H9 (cell line): ENCODE measurements at regions not wholly inside any gene's neighbourhood (a gene's known extent, or its start where the extent isn't known, plus 50 kb on each side); places are given as distances from the start of the nearest gene placed in this dataset.
"Not testable (repeated sequence)": the region's sequence is repeated elsewhere in the genome, so short reads cannot be mapped to it uniquely, and the experiment has no call there.

Experiments
- DNase-seq: peaks from one replicate; pipeline ENCODE4 v3.0.0-alpha.2; 2017
- H2AFZ ChIP-seq: one replicate; pipeline ENCODE4 v1.6.1; 2013; ENCODE audit warnings: mild to moderate bottlenecking, low read length, control low read depth, moderate library complexity
- H2AK5ac ChIP-seq: 2 replicates; pipeline ENCODE4 v1.6.1; 2013; ENCODE audit warnings: low read length, control low read depth, mixed read lengths; ENCODE audit not compliant: insufficient read length
- H2BK120ac ChIP-seq: one replicate; pipeline ENCODE4 v1.6.1; 2013; ENCODE audit warnings: low read depth, mild to moderate bottlenecking, low read length, control low read depth, inconsistent platforms; ENCODE audit not compliant: poor library complexity, severe bottlenecking
- H2BK12ac ChIP-seq: 2 replicates; pipeline ENCODE4 v1.6.1; 2013; ENCODE audit warnings: low read length, control low read depth, mixed read lengths, low read depth; ENCODE audit not compliant: insufficient read length
- H2BK15ac ChIP-seq: 2 replicates; pipeline ENCODE4 v1.6.1; 2013; ENCODE audit warnings: low read depth, low read length, control low read depth
- H2BK20ac ChIP-seq: one replicate; pipeline ENCODE4 v1.6.1; 2013; ENCODE audit warnings: low read depth, mild to moderate bottlenecking, low read length, control low read depth, inconsistent platforms; ENCODE audit not compliant: poor library complexity, severe bottlenecking
- H2BK5ac ChIP-seq: 2 replicates; pipeline ENCODE4 v1.6.1; 2013; ENCODE audit warnings: low read length, control low read depth, mixed read lengths; ENCODE audit not compliant: insufficient read length
- H3K14ac ChIP-seq: 2 replicates; pipeline ENCODE4 v1.6.1; 2013; ENCODE audit warnings: low read length, control low read depth; ENCODE audit not compliant: insufficient read depth
- H3K18ac ChIP-seq: 2 replicates; pipeline ENCODE4 v1.6.1; 2013; ENCODE audit warnings: low read depth, mild to moderate bottlenecking, mixed read lengths, low read length, control low read depth; ENCODE audit not compliant: insufficient read length
- H3K23ac ChIP-seq: 2 replicates; pipeline ENCODE4 v1.6.1; 2013; ENCODE audit warnings: low read length, control low read depth, mixed read lengths, low read depth; ENCODE audit not compliant: insufficient read length
- H3K23me2 ChIP-seq: 2 replicates; pipeline ENCODE4 v1.6.1; 2013; ENCODE audit warnings: low read depth, mild to moderate bottlenecking, mixed read lengths, low read length, control low read depth; ENCODE audit not compliant: insufficient read length, poor library complexity, severe bottlenecking
- H3K27ac ChIP-seq: 2 replicates; pipeline ENCODE4 v1.5.1; 2013; ENCODE audit warnings: low read length, control low read depth, mixed read lengths, low read depth; ENCODE audit not compliant: insufficient read length
- H3K27me3 ChIP-seq: 2 replicates; pipeline ENCODE4 v1.6.1; 2013; ENCODE audit warnings: low read length, control low read depth, inconsistent platforms; ENCODE audit not compliant: insufficient read depth
- H3K4ac ChIP-seq: 2 replicates; pipeline ENCODE4 v1.6.1; 2013; ENCODE audit warnings: low read depth, mild to moderate bottlenecking, control low read depth, inconsistent platforms, low read length, moderate library complexity
- H3K4me1 ChIP-seq: 2 replicates; pipeline ENCODE4 v1.6.1; 2013; ENCODE audit warnings: low read length, control low read depth, inconsistent platforms; ENCODE audit not compliant: insufficient read depth
- H3K4me2 ChIP-seq: 2 replicates; pipeline ENCODE4 v1.6.1; 2013; ENCODE audit warnings: low read length, control low read depth, mixed read lengths; ENCODE audit not compliant: insufficient read length, insufficient read depth
- H3K56ac ChIP-seq: 2 replicates; pipeline ENCODE4 v1.6.1; 2013; ENCODE audit warnings: low read depth, mild to moderate bottlenecking, mixed read lengths, low read length, control low read depth; ENCODE audit not compliant: insufficient read length
- H3K79me1 ChIP-seq: 2 replicates; pipeline ENCODE4 v1.6.1; 2013; ENCODE audit warnings: low read depth, mild to moderate bottlenecking, moderate library complexity, low read length, control low read depth, inconsistent platforms; ENCODE audit not compliant: insufficient read depth, poor library complexity, severe bottlenecking
- H3K79me2 ChIP-seq: 2 replicates; pipeline ENCODE4 v1.6.1; 2013; ENCODE audit warnings: low read length, control low read depth, inconsistent platforms; ENCODE audit not compliant: insufficient read depth
- H3K9ac ChIP-seq: 2 replicates; pipeline ENCODE4 v1.6.1; 2013; ENCODE audit warnings: low read length, control low read depth, mixed read lengths; ENCODE audit not compliant: insufficient read length; ENCODE audit errors: extremely low read depth
- H3K9me3 ChIP-seq: one replicate; pipeline ENCODE4 v1.6.1; 2013; ENCODE audit warnings: low read depth, low read length, inconsistent platforms; ENCODE audit not compliant: control insufficient read depth
- H3T11ph ChIP-seq: one replicate; pipeline ENCODE4 v1.6.1; 2013; ENCODE audit warnings: mild to moderate bottlenecking, low read length, control low read depth, inconsistent platforms
- H4K20me1 ChIP-seq: one replicate; pipeline ENCODE4 v1.6.1; 2013; ENCODE audit not compliant: control insufficient read depth, insufficient read length, insufficient read depth
- H4K5ac ChIP-seq: 2 replicates; pipeline ENCODE4 v1.6.1; 2013; ENCODE audit warnings: low read depth, mild to moderate bottlenecking, mixed read lengths, low read length, control low read depth; ENCODE audit not compliant: insufficient read length
- H4K8ac ChIP-seq: replicated peaks from 2 replicates; pipeline ENCODE4 v1.6.1; 2013; ENCODE audit warnings: low read length, control low read depth, mixed read lengths, low read depth; ENCODE audit not compliant: insufficient read length
- H4K91ac ChIP-seq: 2 replicates; pipeline ENCODE4 v1.6.1; 2013; ENCODE audit warnings: low read depth, mild to moderate bottlenecking, moderate library complexity, mixed read lengths, low read length, control low read depth; ENCODE audit not compliant: insufficient read length
- H3K27ac Mint-ChIP-seq, 3 experiments: 2 replicates in 2 of 3; 3 replicates in 1 of 3; pipeline ENCODE4 v1.8.0; 2020 to 2021; ENCODE audit warnings: mixed read lengths in 3 of 3, mild to moderate bottlenecking in 1 of 3, moderate library complexity in 1 of 3
- H3K27me3 Mint-ChIP-seq: 2 replicates; pipeline ENCODE4 v1.8.0; 2021; ENCODE audit warnings: low read depth, mild to moderate bottlenecking, moderate library complexity, mixed read lengths
- H3K36me3 Mint-ChIP-seq, 3 experiments: 2 replicates in 2 of 3; 3 replicates in 1 of 3; pipeline ENCODE4 v1.8.0; 2020 to 2021; ENCODE audit warnings: low read depth in 3 of 3, mixed read lengths in 3 of 3; ENCODE audit not compliant: insufficient read depth in 1 of 3
- H3K4me1 Mint-ChIP-seq, 2 experiments: 2 replicates each; pipeline ENCODE4 v1.8.0; 2020; ENCODE audit warnings: mixed read lengths in 2 of 2
- H3K4me3 Mint-ChIP-seq, 2 experiments: 2 replicates in 1 of 2; 3 replicates in 1 of 2; pipeline ENCODE4 v1.8.0; 2020 to 2021; ENCODE audit warnings: mild to moderate bottlenecking in 2 of 2, mixed read lengths in 2 of 2, moderate library complexity in 1 of 2
- H3K9me3 Mint-ChIP-seq, 2 experiments: 2 replicates in 1 of 2; 3 replicates in 1 of 2; pipeline ENCODE4 v1.8.0; 2020; ENCODE audit warnings: mild to moderate bottlenecking in 2 of 2, mixed read lengths in 2 of 2, moderate library complexity in 1 of 2
- WGBS: extraction: QIAGEN DNeasy Blood & Tissue Kit; methylation state at CpG from one replicate; pipeline ENCODE4 v1.1.7; 2013; ENCODE audit warnings: missing lambda C conversion rate, low lambda C conversion rate, mixed read lengths; ENCODE audit not compliant: insufficient read length; ENCODE audit errors: extremely low coverage; 5-methylcytosine and 5-hydroxymethylcytosine counted together
- TF ChIP-seq, protein P1 (sequence below): fragments of 200-600 bp; sonication (generic); conservative IDR thresholded peaks from 3 replicates; pipeline ENCODE4 v1.8.0; 2021; ENCODE audit warnings: antibody characterized with exemption, mild to moderate bottlenecking

DNA sequence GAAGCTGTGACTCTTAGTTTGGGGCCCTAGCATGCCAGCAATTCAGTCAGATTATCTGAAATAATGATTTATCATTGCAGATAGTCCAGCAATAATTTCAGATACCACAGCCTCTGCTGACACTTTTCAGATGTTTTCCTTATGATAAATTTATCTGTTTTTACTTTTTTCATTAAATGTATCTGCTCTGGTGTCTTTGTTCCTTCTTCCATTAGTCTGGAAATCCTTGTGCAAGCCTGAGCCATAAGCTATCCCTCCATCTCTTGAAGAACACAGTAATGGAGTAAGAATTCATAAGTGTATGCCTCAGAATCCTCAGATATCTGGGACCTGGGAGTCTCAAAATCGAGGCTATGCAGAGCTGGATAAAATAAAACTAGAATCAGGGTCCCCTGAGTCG lies 146.4 kb upstream of the KRR1 start:
- no peaks in the 10 kb centered on the region for H3K27me3 Mint-ChIP-seq
- Histone ChIP-seq H4K8ac (no peak overlapping the region), H3K23ac (no peak overlapping the region), H3K56ac (no peak overlapping the region), H3K9me3 (no peaks in the 10 kb centered on the region), H3K27me3 (no peaks in the 10 kb centered on the region), H3K18ac (no peak overlapping the region), H3K79me2 (no peaks in the 10 kb centered on the region), H4K20me1 (no peaks in the 10 kb centered on the region), H2BK120ac (no peak overlapping the region), H4K91ac (no peak overlapping the region), H3K23me2 (no peaks in the 10 kb centered on the region), H3T11ph (no peak overlapping the region), H4K5ac (no peak overlapping the region), H2AK5ac (no peak overlapping the region), H2BK12ac (no peak overlapping the region), H2BK20ac (no peak overlapping the region), H3K14ac (no peak overlapping the region), H3K79me1 (no peaks in the 10 kb centered on the region), H2BK15ac (no peak overlapping the region), H3K9ac (no peak overlapping the region), H3K4ac (no peak overlapping the region), H2AFZ (no peak overlapping the region), H3K27ac (no peak overlapping the region), H3K4me1 (no peaks in the 10 kb centered on the region; the same call in 1 of the 2 replicates), H3K4me2 (no peak overlapping the region), H2BK5ac (no peak overlapping the region)
- WGBS, result no CpG with 5 or more reads among the region's 2 CpGs
- peaks cover 3 to 5% of the 10 kb centered on the region in 2 experiments; a peak in 2 of 4 replicates for H3K4me1 Mint-ChIP-seq
- no peaks in the 10 kb centered on the region; a peak in 1 of 5 replicates for H3K9me3 Mint-ChIP-seq
- DNase-seq, result no peak
- H3K36me3 Mint-ChIP-seq, result no peaks in the 10 kb centered on the region
- no peak overlapping the region for H3K27ac Mint-ChIP-seq
- no peak overlapping the region for H3K4me3 Mint-ChIP-seq
- TF ChIP-seq, protein P1, sequence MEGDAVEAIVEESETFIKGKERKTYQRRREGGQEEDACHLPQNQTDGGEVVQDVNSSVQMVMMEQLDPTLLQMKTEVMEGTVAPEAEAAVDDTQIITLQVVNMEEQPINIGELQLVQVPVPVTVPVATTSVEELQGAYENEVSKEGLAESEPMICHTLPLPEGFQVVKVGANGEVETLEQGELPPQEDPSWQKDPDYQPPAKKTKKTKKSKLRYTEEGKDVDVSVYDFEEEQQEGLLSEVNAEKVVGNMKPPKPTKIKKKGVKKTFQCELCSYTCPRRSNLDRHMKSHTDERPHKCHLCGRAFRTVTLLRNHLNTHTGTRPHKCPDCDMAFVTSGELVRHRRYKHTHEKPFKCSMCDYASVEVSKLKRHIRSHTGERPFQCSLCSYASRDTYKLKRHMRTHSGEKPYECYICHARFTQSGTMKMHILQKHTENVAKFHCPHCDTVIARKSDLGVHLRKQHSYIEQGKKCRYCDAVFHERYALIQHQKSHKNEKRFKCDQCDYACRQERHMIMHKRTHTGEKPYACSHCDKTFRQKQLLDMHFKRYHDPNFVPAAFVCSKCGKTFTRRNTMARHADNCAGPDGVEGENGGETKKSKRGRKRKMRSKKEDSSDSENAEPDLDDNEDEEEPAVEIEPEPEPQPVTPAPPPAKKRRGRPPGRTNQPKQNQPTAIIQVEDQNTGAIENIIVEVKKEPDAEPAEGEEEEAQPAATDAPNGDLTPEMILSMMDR, result no peak

DNA sequence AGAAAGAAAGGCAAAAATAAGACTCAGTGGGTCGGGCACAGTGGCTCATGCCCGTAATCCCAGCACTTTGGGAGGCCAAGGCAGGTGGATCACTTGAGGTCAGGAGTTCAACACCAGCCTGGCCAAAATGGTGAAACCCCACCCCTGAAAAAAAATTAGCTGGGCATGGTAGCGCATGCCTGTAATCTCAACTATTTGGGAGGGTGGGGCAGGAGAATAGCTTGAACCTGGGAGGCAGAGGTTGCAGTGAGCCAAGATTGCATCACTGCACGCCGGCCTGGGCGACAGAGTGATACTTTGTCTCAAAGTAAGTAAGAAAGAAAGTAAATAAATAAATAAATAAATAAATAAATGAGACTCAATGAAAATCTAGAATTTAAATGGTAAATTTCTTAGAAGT lies 145.9 kb upstream of the KRR1 start:
- WGBS, result no CpG with 5 or more reads among the region's 6 CpGs
- H4K5ac ChIP-seq, H3K9me3 ChIP-seq, H2BK5ac ChIP-seq, H3K14ac ChIP-seq, H2BK120ac ChIP-seq, H2BK15ac ChIP-seq, H3K23me2 ChIP-seq, H2BK20ac ChIP-seq, H3K4me3 Mint-ChIP-seq, H3K27me3 Mint-ChIP-seq, H3K9me3 Mint-ChIP-seq, H3K36me3 Mint-ChIP-seq, H3K23ac ChIP-seq, H3K79me1 ChIP-seq, H4K91ac ChIP-seq, H3K27ac ChIP-seq, H3K27me3 ChIP-seq, H3K18ac ChIP-seq, H4K8ac ChIP-seq, H3K27ac Mint-ChIP-seq, H3K9ac ChIP-seq, H3T11ph ChIP-seq, H4K20me1 ChIP-seq, DNase-seq, H3K79me2 ChIP-seq, H2BK12ac ChIP-seq, H3K56ac ChIP-seq, H3K4ac ChIP-seq, H3K4me1 ChIP-seq, H3K4me2 ChIP-seq, H2AFZ ChIP-seq, H3K4me1 Mint-ChIP-seq, H2AK5ac ChIP-seq: not testable (repeated sequence)
